GM12891 (cell line): ENCODE measurements at regions not wholly inside any gene's neighbourhood (a gene's known extent, or its start where the extent isn't known, plus 50 kb on each side); places are given as distances from the start of the nearest gene placed in this dataset.

Experiments used
- POLR2A ChIP-seq: IDR thresholded peaks from 2 replicates; pipeline ENCODE4 v1.6.1; 2011; ENCODE audit warnings: low read depth, low read length, control low read depth
- POLR2AphosphoS5 ChIP-seq: IDR thresholded peaks from 2 replicates; pipeline ENCODE4 v1.6.1; 2011; ENCODE audit warnings: low read depth, low read length, control low read depth
- SPI1 ChIP-seq: IDR thresholded peaks from 2 replicates; pipeline ENCODE4 v1.6.1; 2011; ENCODE audit warnings: low read depth, low read length, control low read depth
- TAF1 ChIP-seq: IDR thresholded peaks from 2 replicates; pipeline ENCODE4 v1.6.1; 2011; ENCODE audit warnings: low read depth, low read length, control low read depth

- TF ChIP-seq POLR2A (no peak), SPI1 (no peak), POLR2AphosphoS5 (no peak), TAF1 (no peak)
Measured at GRCh38 chr5:167375125-167375524, 916.3 kb upstream of the WWC1 start.
